HG02588 (cell line): ENCODE measurements at regions not wholly inside any gene's neighbourhood (a gene's known extent, or its start where the extent isn't known, plus 50 kb on each side); places are given as distances from the start of the nearest gene placed in this dataset.
A peak's percentile ranks its signal among the peaks of the same experiment; 100 is the strongest.

ENCODE experiments used
- ATAC-seq: cut with Tn5 transposase; IDR thresholded peaks from one replicate; pipeline ENCODE4 v1.9.1; 2021; ENCODE audit warnings: mild to moderate bottlenecking, moderate library complexity; ENCODE audit not compliant: unreplicated experiment

DNA sequence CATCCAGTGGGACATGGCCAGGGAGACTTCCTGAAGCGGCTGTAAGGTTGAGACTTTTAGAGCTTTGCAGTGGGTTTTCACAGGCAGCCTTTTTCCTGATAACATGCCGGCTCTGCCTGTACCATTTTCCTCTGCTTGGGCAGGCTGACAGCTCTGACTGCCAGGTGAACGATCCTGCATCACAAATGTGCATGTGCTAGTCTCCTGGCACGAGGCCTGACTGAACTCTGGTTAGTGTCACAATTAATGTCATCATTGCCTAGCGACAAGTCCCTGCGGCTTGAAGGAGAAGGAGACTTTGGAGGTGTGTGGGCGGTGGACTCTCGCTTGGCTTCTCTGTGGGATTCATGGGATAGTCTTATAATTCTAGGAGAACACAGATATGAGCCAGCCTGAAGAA lies 783.6 kb upstream of the TSPY4 start:
- ATAC-seq: no peak

DNA sequence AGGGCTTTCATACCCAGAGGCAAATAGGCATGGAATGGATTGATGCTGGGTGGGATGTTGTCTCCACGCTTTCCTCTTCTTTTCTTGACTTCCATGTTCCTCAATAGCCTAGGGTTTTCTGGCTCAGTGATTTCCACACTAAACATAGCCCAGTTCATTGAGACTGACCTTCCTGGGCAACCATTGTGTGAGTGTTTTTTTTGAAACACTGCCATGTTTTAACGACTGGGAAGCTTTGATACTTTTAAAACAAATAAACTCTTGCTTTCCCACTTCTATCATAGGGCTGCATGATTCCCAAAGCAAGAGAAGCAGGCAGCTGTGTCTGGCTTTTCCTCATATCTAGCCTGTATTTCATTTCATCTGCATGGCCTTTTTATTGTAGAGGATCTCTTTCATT lies 775.9 kb upstream of the TSPY4 start:
- no peak for ATAC-seq

DNA sequence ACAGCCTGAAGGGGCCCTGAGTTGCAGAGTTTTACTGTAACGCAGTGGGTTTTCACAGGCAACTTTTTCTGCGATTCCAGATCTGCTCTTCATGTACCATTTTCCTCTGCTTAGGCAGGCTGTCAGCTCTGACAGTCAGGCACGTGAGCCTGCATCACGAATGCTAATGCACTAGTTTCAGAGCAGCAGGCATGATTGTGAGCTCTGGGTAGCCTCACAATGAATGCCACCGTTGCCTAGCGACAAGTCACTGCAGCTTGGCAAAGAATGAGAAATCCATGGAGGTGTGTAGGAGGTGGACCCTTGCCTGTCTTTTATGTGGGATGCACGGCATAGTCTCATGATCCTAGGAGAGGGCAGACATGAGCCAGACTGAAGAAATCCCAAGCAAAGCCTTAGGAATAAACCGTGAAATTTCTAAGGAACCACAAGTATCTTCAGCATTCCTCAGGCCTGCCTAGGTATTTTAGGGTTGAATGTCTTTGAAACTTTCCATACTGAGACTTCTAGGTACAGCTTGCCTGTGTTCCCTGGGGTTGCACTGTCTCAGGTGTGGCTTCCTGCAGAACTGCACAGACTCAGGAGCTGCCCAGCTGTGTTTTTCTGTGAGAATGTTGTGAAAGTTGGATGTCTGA lies 774.7 kb upstream of the TSPY4 start:
- no peak for ATAC-seq

DNA sequence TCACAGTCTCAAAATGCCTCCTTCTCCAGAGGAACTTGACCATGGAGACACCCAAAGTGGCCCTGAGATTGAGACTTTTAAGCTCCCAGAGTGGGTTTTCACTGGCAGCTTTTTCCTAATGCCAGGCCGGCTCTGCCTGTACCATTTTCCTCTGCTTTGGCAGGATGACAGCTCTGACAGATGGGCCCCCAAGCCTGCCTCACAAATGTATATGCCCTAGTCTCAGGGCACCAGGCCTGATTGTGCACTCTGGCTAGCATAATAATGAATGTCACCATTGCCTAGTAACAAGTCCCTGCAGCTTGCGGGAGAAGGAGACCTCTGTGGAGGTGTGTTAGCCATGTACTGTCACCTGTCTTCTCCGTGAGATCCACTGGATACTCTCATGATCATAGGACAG lies 772.8 kb upstream of the TSPY4 start:
- ATAC-seq: no peak

DNA sequence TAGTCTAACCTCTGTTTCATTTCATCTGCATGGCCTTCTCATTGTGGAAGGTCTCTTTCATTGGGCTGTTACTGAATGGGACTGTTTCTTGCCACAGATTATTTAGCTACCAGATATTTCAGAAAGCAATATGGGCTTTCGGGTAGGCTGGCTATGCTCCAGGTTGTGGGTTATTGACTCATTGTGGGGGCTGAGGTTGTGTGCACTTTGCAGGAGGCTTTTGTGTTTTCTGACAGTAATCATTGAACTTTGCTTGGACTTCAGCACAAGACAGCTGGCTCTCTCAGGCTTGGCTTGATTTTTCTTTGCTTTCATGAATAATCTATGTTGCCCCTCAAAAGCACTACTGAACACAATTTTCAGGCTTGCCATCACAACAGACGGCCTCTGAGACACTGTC lies 771.1 kb upstream of the TSPY4 start:
- ATAC-seq: no peak

DNA sequence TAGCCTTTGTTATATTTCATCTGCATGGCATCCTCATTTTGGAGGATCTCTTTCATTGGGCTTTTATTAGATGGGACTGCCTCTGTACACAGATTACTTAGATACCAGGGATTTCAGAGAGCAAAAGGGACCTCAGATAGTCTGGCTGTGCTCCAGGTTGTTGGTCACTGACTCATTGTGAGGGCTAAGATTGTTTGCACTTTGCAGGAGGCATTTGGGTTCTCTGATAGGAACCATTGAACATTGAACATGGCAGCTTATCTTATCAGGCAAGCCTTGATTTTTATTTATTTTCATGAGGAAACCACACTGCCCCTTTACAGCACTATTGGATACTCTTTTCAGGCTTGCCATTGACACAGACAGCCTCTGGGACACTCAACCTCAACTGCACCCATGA lies 766.9 kb upstream of the TSPY4 start:
- ATAC-seq: no peak

DNA sequence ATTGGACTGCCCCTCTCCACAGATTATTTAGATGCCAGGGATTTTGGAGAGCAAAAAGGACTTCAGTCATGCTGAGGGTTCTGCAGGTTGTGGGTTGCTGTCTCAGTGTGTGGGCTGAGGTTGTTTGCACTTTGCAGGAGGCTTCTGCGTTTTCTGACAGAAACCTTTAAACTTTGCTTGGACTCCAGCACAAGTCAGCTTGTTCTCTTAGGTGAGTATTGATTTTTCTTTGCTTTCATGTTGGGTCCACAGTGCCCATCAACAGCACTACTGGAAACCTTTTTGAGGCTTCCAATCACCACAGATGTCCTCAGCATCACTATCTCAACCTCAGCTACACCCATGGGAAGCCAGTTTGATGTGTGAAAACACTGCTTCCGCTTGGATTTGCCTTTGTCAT lies 764.3 kb upstream of the TSPY4 start:
- no peak for ATAC-seq

DNA sequence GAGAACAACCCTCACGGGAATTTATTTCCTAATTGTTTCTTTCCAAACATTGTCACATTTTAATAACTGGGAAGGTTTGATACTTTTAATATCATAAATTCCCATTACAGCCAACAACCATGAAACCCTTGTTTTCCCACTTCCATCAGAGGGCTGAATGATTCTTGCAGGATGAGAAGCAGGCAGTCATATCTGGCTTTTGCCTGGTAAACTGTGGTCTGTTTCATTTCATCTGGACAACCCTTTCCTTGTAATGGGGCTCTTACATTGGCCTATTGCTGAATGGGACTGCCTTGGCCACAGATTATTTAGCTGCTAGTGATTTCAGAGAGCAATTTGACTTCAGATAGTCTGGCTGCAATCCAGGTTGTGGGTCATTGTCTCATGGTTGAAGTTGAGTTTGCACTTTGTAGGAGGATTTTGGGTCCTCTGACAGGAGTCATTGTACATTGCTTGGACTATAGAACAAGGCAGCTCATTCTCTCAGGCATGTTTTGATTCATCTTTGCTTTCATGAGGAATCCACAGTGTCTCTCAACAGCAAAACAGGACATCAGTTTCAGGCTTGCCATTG lies 754.9 kb upstream of the TSPY4 start:
- ATAC-seq: no peak

DNA sequence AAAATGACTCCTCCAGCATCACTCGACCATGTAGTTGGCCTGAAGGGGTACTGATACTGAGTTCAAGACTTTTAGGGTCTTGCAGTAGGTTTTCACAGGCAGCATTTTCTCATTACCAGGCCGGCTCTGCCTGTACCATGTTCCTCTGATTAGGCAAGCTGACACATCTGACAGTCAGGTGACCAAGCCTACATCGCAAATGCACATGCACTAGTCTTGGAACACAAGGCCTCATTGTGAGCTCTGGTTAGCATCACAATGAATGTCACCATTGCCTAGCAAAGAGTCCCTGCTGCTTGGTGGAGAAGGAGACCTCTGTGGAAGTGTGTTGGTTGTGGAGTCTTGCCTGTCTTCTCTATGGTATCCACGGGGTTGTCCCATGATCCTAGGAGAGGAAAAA lies 754.1 kb upstream of the TSPY4 start:
- no peak for ATAC-seq

DNA sequence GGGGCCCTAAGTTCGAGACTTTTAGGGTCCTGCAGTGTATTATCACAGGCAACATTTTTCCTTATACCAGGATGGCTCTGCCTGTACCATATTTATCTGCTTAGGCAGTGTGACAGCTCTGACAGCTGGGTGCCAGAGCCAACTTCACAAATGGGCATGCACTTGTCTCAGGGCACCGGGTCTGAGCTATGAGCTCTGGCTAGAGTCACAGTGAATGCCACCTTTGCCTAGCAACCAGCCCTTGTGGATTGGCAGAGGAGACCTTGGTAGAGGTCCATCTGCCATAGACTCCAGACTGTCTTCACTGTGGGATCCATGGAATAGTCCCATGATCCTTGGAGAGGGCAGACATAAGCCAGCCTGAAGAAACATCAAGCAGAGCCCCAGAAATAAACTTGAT lies 746.6 kb upstream of the TSPY4 start:
- no peak for ATAC-seq

DNA sequence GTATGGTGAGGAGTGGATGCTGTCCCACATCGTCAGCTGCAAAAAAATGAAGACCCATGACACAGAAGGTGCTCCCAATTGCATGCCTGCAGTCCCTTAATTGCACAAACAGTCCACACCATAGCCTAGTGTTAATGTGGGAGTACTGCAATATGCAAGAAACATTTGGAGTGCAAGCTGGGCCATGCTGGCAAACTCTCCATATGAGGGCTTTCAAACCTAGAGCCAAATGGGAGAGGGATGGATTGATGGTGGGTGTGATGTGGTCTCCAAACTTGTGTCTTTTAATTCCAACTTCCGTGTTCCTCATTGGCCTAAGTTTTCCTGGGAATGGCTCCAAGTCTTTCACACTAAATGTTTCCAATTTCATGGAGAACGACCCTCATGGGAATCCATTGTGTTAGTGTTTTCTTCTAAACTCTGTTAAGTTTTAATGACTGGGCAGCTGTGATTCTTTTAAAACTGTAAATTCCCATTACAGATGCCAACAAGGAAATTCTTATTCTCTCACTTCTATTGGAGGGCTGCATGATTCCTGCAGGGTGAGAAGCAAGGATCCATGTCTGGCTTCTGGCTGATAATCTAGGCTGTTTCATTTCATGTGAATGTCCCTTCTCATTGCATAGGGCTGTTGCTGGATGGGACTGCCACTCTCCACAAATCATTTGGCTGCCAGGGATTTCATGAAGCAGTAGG lies 745.3 kb upstream of the TSPY4 start:
- ATAC-seq: no peak

DNA sequence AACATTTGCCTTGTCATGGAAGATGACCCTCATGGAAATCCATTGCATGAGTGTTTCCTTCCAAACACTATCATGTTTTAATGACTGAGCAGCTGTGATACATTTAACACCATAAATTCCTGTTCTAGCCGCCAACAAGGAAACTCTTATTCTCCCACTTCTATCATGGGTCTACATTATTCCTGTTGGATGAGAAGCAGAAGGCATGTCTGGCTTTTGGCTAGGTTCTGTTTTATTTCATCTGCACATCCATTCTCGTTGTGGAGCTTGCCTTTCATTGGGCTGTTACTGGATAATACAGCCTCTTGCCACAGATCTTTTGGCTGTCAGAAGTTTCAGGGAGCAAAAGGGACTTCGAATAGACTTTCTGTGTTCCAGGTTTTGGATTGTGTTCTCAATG lies 742.6 kb upstream of the TSPY4 start:
- ATAC-seq: no peak

DNA sequence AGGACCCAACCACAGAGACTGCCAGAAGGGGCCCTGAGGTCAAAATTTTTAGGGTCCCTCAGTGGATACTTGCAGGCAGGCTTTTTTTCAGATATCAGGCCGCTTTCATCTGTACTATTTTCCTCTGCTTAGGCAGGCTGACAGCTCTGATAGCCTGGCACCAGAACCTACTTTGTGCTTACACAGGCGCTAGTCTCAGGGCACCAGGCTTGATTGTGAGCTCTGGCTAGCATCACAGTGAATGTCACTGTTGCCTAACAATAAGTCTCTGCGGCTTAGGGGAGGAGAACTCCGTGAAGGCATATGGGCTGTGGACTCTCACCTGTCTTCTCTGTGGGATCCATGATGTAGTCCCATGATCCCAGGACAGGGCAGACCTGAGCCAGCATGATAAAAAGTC lies 738.1 kb upstream of the TSPY4 start:
- ATAC-seq: no peak

DNA sequence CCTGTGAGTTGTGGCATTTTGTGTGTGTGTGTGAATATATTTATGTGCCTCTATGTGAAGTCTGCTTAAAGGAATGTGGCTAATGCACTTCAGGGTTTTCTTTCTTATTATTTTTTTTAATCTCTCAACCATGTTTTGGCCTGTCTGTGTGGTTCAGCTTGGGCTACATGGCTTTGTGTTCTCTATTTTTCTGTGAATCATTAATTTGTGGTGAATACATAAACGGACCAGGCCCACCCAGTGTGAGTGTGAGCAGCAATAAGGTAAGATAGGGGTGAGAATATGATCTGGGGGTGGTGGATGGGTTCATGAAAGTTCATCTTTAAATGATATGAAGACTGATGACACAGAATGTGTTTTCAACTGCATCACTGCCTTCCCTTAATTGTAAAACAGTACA lies 726.6 kb upstream of the TSPY4 start:
- ATAC-seq: peak; percentile 64

DNA sequence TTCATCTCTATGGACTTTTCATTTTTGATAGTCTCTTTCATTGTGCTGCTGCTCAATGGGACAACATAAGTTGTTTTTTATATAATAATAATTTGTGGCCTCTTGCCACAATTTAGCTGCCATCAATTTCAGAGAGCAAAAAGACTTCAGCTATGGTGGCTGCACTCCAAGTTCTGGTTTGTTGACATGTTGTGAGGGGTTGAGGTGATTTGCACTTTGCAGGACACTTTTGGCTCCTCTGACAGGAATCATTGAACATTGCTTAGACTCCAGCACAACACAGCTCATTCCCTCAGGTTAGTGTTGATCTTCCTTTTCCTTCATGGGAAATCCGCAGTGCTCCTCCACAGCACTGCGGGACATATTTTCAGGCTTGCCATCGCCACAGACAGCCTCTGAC lies 725.4 kb upstream of the TSPY4 start:
- ATAC-seq: no peak

DNA sequence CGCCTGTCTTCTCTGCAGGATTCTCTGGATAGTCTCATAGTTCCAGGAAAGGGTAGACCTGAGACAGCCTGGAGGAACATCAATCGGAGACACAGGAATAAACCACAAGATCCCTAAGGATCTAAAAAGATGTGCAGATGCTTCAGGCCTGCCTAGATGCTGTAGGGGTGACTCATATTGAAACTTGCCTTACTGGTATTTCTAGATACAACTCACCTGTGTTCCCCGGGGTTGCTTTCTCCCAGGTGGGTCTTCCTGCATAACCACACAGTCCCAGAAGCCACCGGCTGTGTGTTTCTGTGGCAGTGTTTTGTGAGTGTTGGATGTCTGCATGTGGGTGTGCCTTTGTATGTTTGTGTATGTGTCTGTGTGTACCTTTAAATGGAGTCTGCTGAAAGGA lies 719.0 kb upstream of the TSPY4 start:
- ATAC-seq: no peak

DNA sequence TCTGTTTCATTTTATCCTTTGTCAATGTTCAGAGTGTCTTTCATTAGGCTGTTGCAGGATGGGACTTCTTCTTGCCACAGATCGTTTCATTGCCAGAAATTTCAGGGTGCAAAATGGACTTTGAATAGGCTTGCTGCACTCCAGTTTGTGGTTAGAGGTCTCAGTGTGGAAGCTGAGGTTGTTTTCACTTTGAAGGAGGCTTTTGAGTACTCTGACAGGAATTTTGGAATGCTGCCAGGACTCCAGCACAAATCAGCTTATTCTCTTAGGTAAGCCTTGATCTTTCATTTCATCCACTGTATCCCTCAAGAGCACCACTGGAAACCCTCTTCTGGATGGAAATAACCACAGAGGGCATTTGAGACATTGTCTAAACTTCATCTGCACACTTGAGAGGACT lies 715.1 kb upstream of the TSPY4 start:
- no peak for ATAC-seq

DNA sequence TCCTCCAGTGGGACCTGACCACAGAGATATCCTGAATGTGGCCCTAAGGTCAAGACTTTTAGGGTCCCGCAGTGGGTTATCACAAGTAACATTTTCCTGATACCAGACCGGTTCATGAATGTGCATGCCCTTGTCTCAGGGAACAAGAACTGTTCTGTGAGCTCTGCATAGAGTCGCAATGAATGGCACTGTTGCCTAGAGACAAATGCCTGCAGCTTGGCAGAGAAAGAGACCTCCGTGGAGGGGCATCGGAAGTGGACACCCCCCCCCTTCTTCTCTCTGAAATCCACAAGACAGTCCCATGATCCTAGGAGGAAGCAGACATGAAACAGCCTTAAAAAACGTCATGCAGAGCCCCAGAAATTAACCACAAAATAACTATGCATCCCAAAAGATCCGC lies 714.4 kb upstream of the TSPY4 start:
- ATAC-seq: no peak

DNA sequence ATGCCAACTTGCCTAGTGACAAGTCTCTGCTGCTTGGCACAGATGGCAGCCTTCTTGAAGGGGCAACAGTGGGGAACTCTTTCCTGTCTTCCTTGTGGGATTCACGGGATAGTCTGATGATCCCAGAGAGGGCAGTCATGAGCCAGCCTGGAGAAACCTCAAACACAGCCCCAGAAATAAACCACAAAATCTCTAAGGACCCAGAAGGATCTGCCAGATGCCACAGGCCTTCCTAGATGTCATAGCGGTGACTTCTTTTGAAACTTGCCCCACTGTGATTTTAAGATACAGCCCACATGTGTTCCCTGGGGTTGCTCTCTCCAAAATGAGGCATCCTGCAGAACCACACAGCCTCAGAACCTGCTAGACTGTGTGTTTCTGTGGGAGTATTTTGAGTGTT lies 707.6 kb upstream of the TSPY4 start:
- ATAC-seq: no peak

DNA sequence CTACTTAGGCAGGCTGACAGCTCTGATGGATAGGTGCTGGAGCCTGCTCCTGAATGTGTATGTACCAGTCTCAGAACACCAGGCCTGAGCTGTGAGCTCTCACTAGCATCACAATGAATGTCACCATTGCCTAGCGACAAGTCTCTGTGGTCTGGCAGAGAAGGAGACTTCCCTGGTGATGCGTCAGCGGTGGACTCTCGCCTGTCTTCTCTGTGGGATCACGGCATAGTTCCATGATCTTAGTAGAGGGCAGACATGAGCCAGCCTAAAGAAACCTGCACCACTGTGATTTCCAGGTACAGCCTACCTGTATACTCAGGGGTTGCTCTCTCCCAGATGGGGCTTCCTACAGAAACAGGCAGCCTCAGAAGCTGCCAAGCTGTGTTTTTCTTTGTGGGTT lies 699.2 kb upstream of the TSPY4 start:
- no peak for ATAC-seq

DNA sequence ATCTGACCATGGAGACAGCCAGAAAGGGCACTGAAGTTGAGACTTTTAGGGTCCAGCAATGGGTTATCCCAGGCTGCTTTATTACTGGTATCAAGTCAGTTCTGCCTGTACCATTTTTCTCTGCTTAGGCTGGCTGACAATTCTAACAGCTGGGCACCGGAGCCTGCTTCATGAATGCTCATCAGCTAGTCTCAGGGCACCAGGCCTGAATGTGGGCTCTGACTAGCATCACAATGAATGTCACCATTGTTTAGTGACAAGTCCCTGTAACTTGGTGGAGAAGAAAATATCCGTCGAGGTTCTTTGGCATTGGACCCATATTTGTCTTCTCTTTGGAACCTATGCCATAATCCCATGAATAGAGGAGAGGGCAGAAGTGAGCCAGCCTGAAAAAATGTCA lies 692.3 kb upstream of the TSPY4 start:
- ATAC-seq: no peak

DNA sequence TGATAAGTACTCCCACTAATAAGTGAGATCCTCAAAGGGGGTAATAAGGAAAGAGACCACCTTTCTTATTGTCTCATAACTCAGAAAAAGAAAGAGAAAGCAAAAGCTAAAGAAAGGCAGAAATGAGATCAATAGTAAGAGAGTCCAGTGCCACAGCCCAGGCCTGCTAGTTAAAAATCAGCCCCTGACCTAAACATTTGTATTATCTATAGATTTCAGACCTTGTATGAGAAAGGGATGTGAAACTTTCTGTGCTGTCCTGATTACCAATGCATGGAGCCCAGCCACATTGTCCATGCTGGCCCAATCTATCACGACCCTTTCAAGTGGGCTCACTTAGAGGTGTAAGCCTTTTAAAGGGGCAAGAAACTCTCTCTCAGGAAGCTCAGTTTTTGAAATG lies 684.8 kb upstream of the TSPY4 start:
- ATAC-seq: no peak

DNA sequence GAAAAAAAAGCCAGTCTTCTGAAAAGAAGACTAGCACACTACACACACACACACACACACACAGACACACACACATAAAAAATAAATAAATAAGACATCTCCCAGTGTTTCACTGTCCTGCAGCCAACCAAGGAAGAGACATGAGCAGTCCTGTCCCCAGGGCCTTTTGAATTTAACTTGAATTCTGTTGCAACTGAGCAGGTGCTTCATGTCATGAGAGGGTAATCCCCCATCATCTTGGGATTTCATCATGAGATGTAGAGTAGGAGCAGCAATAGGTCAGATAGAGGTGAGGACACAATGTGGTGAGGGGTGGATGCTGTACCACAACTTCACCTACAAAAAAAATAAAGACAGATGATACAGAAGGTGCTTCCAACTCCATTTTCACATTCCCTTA lies 682.2 kb upstream of the TSPY4 start:
- no peak for ATAC-seq
